ENCODE measurements at regions not wholly inside any gene's neighbourhood (a gene's known extent, or its start where the extent isn't known, plus 50 kb on each side); places are given as distances from the start of the nearest gene placed in this dataset.

GRCh38 chr11:72491001-72491400 is 56.7 kb upstream of the CLPB start:
- Histone ChIP-seq H3K9me3 (ENCODE audit: control insufficient read depth, insufficient read depth, low read depth, low read length) (no peaks in the 10 kb centered on the region), H3K4me1 (ENCODE audit: control insufficient read depth, insufficient read depth, low read length) (no peaks in the 10 kb centered on the region), H3K4me3 (ENCODE audit: low read depth in 2 of 2, low read length in 2 of 2) (no peak overlapping the region), H3K27ac (ENCODE audit: low read length) (no peak overlapping the region), H3K27me3 (ENCODE audit: control insufficient read depth, insufficient read depth, low read length) (peaks cover 28% of the 10 kb centered on the region), H3K36me3 (ENCODE audit: control insufficient read depth, insufficient read depth, low read length) (no peaks in the 10 kb centered on the region)
- in situ Hi-C loops (cut with HindIII; ENCODE audit: low pct_unique_long_range_greater_than_20kb, low sequenced_read_pairs), result no loop called here
- TF ChIP-seq CTCF (IDR thresholded peaks at IDR 0.05) (no peak), REST (IDR thresholded peaks at IDR 0.05; ENCODE audit: insufficient read depth in 1 of 2, low read depth in 2 of 2, low read length in 1 of 2) (no peak), POLR2AphosphoS5 (IDR thresholded peaks at IDR 0.05; ENCODE audit: low read depth, low read length) (no peak), SIN3A (IDR thresholded peaks at IDR 0.05; ENCODE audit: borderline replicate concordance, insufficient read depth, low read depth, low read length) (no peak), TCF7L2 (IDR thresholded peaks at IDR 0.05; ENCODE audit: low read depth, low read length) (no peak)
- POLR2A ChIA-PET, result interaction anchor here (0.6 kb wide), 1 partner anchor 163 kb away, joined by 5 read pairs; no protein-coding TSS in a partner anchor
- no peak for DNase-seq (ENCODE audit: low read depth, low spot score)
- CTCF ChIA-PET, result no interaction called here
- no TSS peak for BruUV-seq (replicated peaks)
- ATAC-seq, result no peak
- intact Hi-C loops (cut with micrococcal nuclease; ENCODE audit: unreplicated experiment), result no loop called here
